H9 (cell line): ENCODE measurements at regions not wholly inside any gene's neighbourhood (a gene's known extent, or its start where the extent isn't known, plus 50 kb on each side); places are given as distances from the start of the nearest gene placed in this dataset.

ENCODE experiments used
- DNase-seq: peaks from one replicate; pipeline ENCODE4 v3.0.0-alpha.2; 2017
- H2AFZ ChIP-seq: one replicate; pipeline ENCODE4 v1.6.1; 2013; ENCODE audit warnings: mild to moderate bottlenecking, low read length, control low read depth, moderate library complexity
- H2AK5ac ChIP-seq: 2 replicates; pipeline ENCODE4 v1.6.1; 2013; ENCODE audit warnings: low read length, control low read depth, mixed read lengths; ENCODE audit not compliant: insufficient read length
- H2BK120ac ChIP-seq: one replicate; pipeline ENCODE4 v1.6.1; 2013; ENCODE audit warnings: low read depth, mild to moderate bottlenecking, low read length, control low read depth, inconsistent platforms; ENCODE audit not compliant: poor library complexity, severe bottlenecking
- H2BK12ac ChIP-seq: 2 replicates; pipeline ENCODE4 v1.6.1; 2013; ENCODE audit warnings: low read length, control low read depth, mixed read lengths, low read depth; ENCODE audit not compliant: insufficient read length
- H2BK15ac ChIP-seq: 2 replicates; pipeline ENCODE4 v1.6.1; 2013; ENCODE audit warnings: low read depth, low read length, control low read depth
- H2BK20ac ChIP-seq: one replicate; pipeline ENCODE4 v1.6.1; 2013; ENCODE audit warnings: low read depth, mild to moderate bottlenecking, low read length, control low read depth, inconsistent platforms; ENCODE audit not compliant: poor library complexity, severe bottlenecking
- H2BK5ac ChIP-seq: 2 replicates; pipeline ENCODE4 v1.6.1; 2013; ENCODE audit warnings: low read length, control low read depth, mixed read lengths; ENCODE audit not compliant: insufficient read length
- H3K14ac ChIP-seq: 2 replicates; pipeline ENCODE4 v1.6.1; 2013; ENCODE audit warnings: low read length, control low read depth; ENCODE audit not compliant: insufficient read depth
- H3K18ac ChIP-seq: 2 replicates; pipeline ENCODE4 v1.6.1; 2013; ENCODE audit warnings: low read depth, mild to moderate bottlenecking, mixed read lengths, low read length, control low read depth; ENCODE audit not compliant: insufficient read length
- H3K23ac ChIP-seq: 2 replicates; pipeline ENCODE4 v1.6.1; 2013; ENCODE audit warnings: low read length, control low read depth, mixed read lengths, low read depth; ENCODE audit not compliant: insufficient read length
- H3K23me2 ChIP-seq: 2 replicates; pipeline ENCODE4 v1.6.1; 2013; ENCODE audit warnings: low read depth, mild to moderate bottlenecking, mixed read lengths, low read length, control low read depth; ENCODE audit not compliant: insufficient read length, poor library complexity, severe bottlenecking
- H3K27ac ChIP-seq: 2 replicates; pipeline ENCODE4 v1.5.1; 2013; ENCODE audit warnings: low read length, control low read depth, mixed read lengths, low read depth; ENCODE audit not compliant: insufficient read length
- H3K27me3 ChIP-seq: 2 replicates; pipeline ENCODE4 v1.6.1; 2013; ENCODE audit warnings: low read length, control low read depth, inconsistent platforms; ENCODE audit not compliant: insufficient read depth
- H3K4ac ChIP-seq: 2 replicates; pipeline ENCODE4 v1.6.1; 2013; ENCODE audit warnings: low read depth, mild to moderate bottlenecking, control low read depth, inconsistent platforms, low read length, moderate library complexity
- H3K4me1 ChIP-seq: 2 replicates; pipeline ENCODE4 v1.6.1; 2013; ENCODE audit warnings: low read length, control low read depth, inconsistent platforms; ENCODE audit not compliant: insufficient read depth
- H3K4me2 ChIP-seq: 2 replicates; pipeline ENCODE4 v1.6.1; 2013; ENCODE audit warnings: low read length, control low read depth, mixed read lengths; ENCODE audit not compliant: insufficient read length, insufficient read depth
- H3K56ac ChIP-seq: 2 replicates; pipeline ENCODE4 v1.6.1; 2013; ENCODE audit warnings: low read depth, mild to moderate bottlenecking, mixed read lengths, low read length, control low read depth; ENCODE audit not compliant: insufficient read length
- H3K79me1 ChIP-seq: 2 replicates; pipeline ENCODE4 v1.6.1; 2013; ENCODE audit warnings: low read depth, mild to moderate bottlenecking, moderate library complexity, low read length, control low read depth, inconsistent platforms; ENCODE audit not compliant: insufficient read depth, poor library complexity, severe bottlenecking
- H3K79me2 ChIP-seq: 2 replicates; pipeline ENCODE4 v1.6.1; 2013; ENCODE audit warnings: low read length, control low read depth, inconsistent platforms; ENCODE audit not compliant: insufficient read depth
- H3K9ac ChIP-seq: 2 replicates; pipeline ENCODE4 v1.6.1; 2013; ENCODE audit warnings: low read length, control low read depth, mixed read lengths; ENCODE audit not compliant: insufficient read length; ENCODE audit errors: extremely low read depth
- H3K9me3 ChIP-seq: one replicate; pipeline ENCODE4 v1.6.1; 2013; ENCODE audit warnings: low read depth, low read length, inconsistent platforms; ENCODE audit not compliant: control insufficient read depth
- H3T11ph ChIP-seq: one replicate; pipeline ENCODE4 v1.6.1; 2013; ENCODE audit warnings: mild to moderate bottlenecking, low read length, control low read depth, inconsistent platforms
- H4K20me1 ChIP-seq: one replicate; pipeline ENCODE4 v1.6.1; 2013; ENCODE audit not compliant: control insufficient read depth, insufficient read length, insufficient read depth
- H4K5ac ChIP-seq: 2 replicates; pipeline ENCODE4 v1.6.1; 2013; ENCODE audit warnings: low read depth, mild to moderate bottlenecking, mixed read lengths, low read length, control low read depth; ENCODE audit not compliant: insufficient read length
- H4K8ac ChIP-seq: replicated peaks from 2 replicates; pipeline ENCODE4 v1.6.1; 2013; ENCODE audit warnings: low read length, control low read depth, mixed read lengths, low read depth; ENCODE audit not compliant: insufficient read length
- H4K91ac ChIP-seq: 2 replicates; pipeline ENCODE4 v1.6.1; 2013; ENCODE audit warnings: low read depth, mild to moderate bottlenecking, moderate library complexity, mixed read lengths, low read length, control low read depth; ENCODE audit not compliant: insufficient read length
- H3K27ac Mint-ChIP-seq, 3 experiments: 2 replicates in 2 of 3; 3 replicates in 1 of 3; pipeline ENCODE4 v1.8.0; 2020 to 2021; ENCODE audit warnings: mixed read lengths in 3 of 3, mild to moderate bottlenecking in 1 of 3, moderate library complexity in 1 of 3
- H3K27me3 Mint-ChIP-seq: 2 replicates; pipeline ENCODE4 v1.8.0; 2021; ENCODE audit warnings: low read depth, mild to moderate bottlenecking, moderate library complexity, mixed read lengths
- H3K36me3 Mint-ChIP-seq, 3 experiments: 2 replicates in 2 of 3; 3 replicates in 1 of 3; pipeline ENCODE4 v1.8.0; 2020 to 2021; ENCODE audit warnings: low read depth in 3 of 3, mixed read lengths in 3 of 3; ENCODE audit not compliant: insufficient read depth in 1 of 3
- H3K4me1 Mint-ChIP-seq, 2 experiments: 2 replicates each; pipeline ENCODE4 v1.8.0; 2020; ENCODE audit warnings: mixed read lengths in 2 of 2
- H3K4me3 Mint-ChIP-seq, 2 experiments: 2 replicates in 1 of 2; 3 replicates in 1 of 2; pipeline ENCODE4 v1.8.0; 2020 to 2021; ENCODE audit warnings: mild to moderate bottlenecking in 2 of 2, mixed read lengths in 2 of 2, moderate library complexity in 1 of 2
- H3K9me3 Mint-ChIP-seq, 2 experiments: 2 replicates in 1 of 2; 3 replicates in 1 of 2; pipeline ENCODE4 v1.8.0; 2020; ENCODE audit warnings: mild to moderate bottlenecking in 2 of 2, mixed read lengths in 2 of 2, moderate library complexity in 1 of 2
- CTCF ChIP-seq: fragments of 200-600 bp; sonication (generic); conservative IDR thresholded peaks from 3 replicates; pipeline ENCODE4 v1.8.0; 2021; ENCODE audit warnings: antibody characterized with exemption, mild to moderate bottlenecking
- WGBS: extraction: QIAGEN DNeasy Blood & Tissue Kit; methylation state at CpG from one replicate; pipeline ENCODE4 v1.1.7; 2013; ENCODE audit warnings: missing lambda C conversion rate, low lambda C conversion rate, mixed read lengths; ENCODE audit not compliant: insufficient read length; ENCODE audit errors: extremely low coverage; 5-methylcytosine and 5-hydroxymethylcytosine counted together

DNA sequence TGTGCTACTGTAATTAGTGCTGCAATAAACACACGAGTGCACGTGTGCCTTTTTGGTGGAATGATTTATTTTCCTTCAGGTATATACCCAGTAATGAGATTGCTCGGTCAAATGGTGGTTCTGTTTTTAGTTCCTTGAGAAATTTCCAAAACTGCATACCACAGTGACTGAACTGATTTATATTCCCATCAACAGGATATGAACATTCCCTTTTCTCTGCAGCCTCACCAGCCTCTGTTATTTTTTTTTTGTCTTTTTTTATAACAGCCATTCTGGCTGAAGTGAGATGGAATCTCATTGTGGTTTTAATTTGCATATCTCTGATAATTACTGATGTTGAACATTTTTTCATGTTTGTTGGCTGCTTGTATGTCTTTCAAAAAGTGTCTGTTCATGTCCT lies 922.9 kb upstream of the LRRN3 start:
- Histone ChIP-seq H3K14ac (no peak overlapping the region), H2BK120ac (no peak overlapping the region), H4K8ac (no peak overlapping the region), H2BK5ac (no peak overlapping the region), H3T11ph (no peak overlapping the region), H3K4me2 (no peak overlapping the region), H2BK15ac (no peak overlapping the region), H3K23me2 (no peaks in the 10 kb centered on the region), H3K9me3 (no peaks in the 10 kb centered on the region), H3K79me1 (no peaks in the 10 kb centered on the region), H2BK12ac (no peak overlapping the region), H3K4me1 (no peaks in the 10 kb centered on the region), H3K9ac (no peak overlapping the region), H3K79me2 (no peaks in the 10 kb centered on the region), H3K27ac (no peak overlapping the region), H3K23ac (no peak overlapping the region), H3K56ac (no peak overlapping the region), H2AFZ (no peak overlapping the region), H3K27me3 (no peaks in the 10 kb centered on the region), H4K5ac (no peak overlapping the region), H4K91ac (no peak overlapping the region), H3K18ac (no peak overlapping the region), H2AK5ac (no peak overlapping the region), H3K4ac (no peak overlapping the region), H4K20me1 (no peaks in the 10 kb centered on the region), H2BK20ac (no peak overlapping the region)
- no CpG with 5 or more reads among the region's 3 CpGs for WGBS
- TF ChIP-seq CTCF: no peak
- Mint-ChIP-seq H3K27ac (no peak overlapping the region), H3K4me1 (peaks cover 0 to 4% of the 10 kb centered on the region in 2 experiments; a peak in 1 of 4 replicates), H3K27me3 (no peaks in the 10 kb centered on the region), H3K4me3 (no peak overlapping the region), H3K9me3 (peaks cover 0 to 2% of the 10 kb centered on the region in 2 experiments; a peak in 1 of 5 replicates), H3K36me3 (no peaks in the 10 kb centered on the region; a peak in 2 of 7 replicates)
- DNase-seq: no peak
